ENCODE measurements at regions not wholly inside any gene's neighbourhood (a gene's known extent, or its start where the extent isn't known, plus 50 kb on each side); places are given as distances from the start of the nearest gene placed in this dataset.
"Not testable (repeated sequence)": the region's sequence is repeated elsewhere in the genome, so short reads cannot be mapped to it uniquely, and the experiment has no call there.

DNA sequence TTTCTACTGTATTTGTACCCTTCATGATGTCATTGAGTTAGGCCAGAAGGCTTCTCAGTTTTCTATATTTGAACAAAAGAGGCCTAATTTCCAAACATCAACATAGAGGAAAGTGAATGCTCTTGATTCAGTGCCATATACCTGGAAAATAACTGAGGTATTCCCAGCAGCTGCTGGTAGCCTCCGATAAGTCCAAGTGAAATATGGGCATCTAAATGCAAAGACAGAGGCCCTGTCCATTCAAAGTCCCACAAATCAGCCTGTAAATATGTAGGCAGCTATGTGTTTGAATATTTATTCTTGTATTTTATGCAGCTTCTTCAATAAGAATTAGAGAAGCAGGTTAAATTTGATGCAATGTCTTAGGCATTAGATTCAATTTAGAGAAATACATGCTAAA lies 89.5 kb upstream of the DPP10 start:
- intact Hi-C loops (cut with micrococcal nuclease; ENCODE audit: unreplicated experiment), result no loop called here
- CTCF ChIA-PET, result no interaction called here
- Mint-ChIP-seq H3K36me3 (ENCODE audit: insufficient read depth, unreplicated experiment) (no peaks in the 10 kb centered on the region), H3K4me3 (ENCODE audit: low read depth, unreplicated experiment) (no peak overlapping the region), H3K9me3 (ENCODE audit: low read depth, unreplicated experiment) (no peaks in the 10 kb centered on the region), H3K4me1 (ENCODE audit: low read depth, unreplicated experiment) (no peaks in the 10 kb centered on the region), H3K27me3 (ENCODE audit: unreplicated experiment) (no peaks in the 10 kb centered on the region), H3K27ac (ENCODE audit: unreplicated experiment) (no peak overlapping the region)
- TF ChIP-seq, protein P1, sequence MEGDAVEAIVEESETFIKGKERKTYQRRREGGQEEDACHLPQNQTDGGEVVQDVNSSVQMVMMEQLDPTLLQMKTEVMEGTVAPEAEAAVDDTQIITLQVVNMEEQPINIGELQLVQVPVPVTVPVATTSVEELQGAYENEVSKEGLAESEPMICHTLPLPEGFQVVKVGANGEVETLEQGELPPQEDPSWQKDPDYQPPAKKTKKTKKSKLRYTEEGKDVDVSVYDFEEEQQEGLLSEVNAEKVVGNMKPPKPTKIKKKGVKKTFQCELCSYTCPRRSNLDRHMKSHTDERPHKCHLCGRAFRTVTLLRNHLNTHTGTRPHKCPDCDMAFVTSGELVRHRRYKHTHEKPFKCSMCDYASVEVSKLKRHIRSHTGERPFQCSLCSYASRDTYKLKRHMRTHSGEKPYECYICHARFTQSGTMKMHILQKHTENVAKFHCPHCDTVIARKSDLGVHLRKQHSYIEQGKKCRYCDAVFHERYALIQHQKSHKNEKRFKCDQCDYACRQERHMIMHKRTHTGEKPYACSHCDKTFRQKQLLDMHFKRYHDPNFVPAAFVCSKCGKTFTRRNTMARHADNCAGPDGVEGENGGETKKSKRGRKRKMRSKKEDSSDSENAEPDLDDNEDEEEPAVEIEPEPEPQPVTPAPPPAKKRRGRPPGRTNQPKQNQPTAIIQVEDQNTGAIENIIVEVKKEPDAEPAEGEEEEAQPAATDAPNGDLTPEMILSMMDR (IDR thresholded peaks at IDR 0.05; ENCODE audit: unreplicated experiment), result no peak
- DNase-seq, result no peak
- no TSS peak for BruUV-seq (replicated peaks)

GRCh38 chr2:114354199-114354598 lies 88.2 kb upstream of the DPP10 start:
- Mint-ChIP-seq H3K4me1 (ENCODE audit: low read depth, unreplicated experiment) (no peaks in the 10 kb centered on the region), H3K4me3 (ENCODE audit: low read depth, unreplicated experiment) (no peak overlapping the region), H3K27me3 (ENCODE audit: unreplicated experiment) (no peaks in the 10 kb centered on the region), H3K9me3 (ENCODE audit: low read depth, unreplicated experiment) (no peaks in the 10 kb centered on the region), H3K27ac (ENCODE audit: unreplicated experiment) (no peak overlapping the region), H3K36me3 (ENCODE audit: insufficient read depth, unreplicated experiment) (no peaks in the 10 kb centered on the region)
- no peak for DNase-seq
- intact Hi-C loops (cut with micrococcal nuclease; ENCODE audit: unreplicated experiment), result no loop called here
- TF ChIP-seq, protein P1 (IDR thresholded peaks at IDR 0.05; ENCODE audit: unreplicated experiment), result no peak
- no TSS peak for BruUV-seq (replicated peaks)
- CTCF ChIA-PET, result interaction anchor here (1.1 kb wide), 1 partner anchor 8 kb away, joined by 3 read pairs; no protein-coding TSS in a partner anchor

- DNase-seq, result no peak
- BruUV-seq (replicated peaks), result no TSS peak
- no peak overlapping the region for H3K27ac Mint-ChIP-seq (ENCODE audit: unreplicated experiment)
- H3K36me3 Mint-ChIP-seq (ENCODE audit: insufficient read depth, unreplicated experiment), result no peaks in the 10 kb centered on the region
- CTCF ChIA-PET, result no interaction called here
- intact Hi-C loops (cut with micrococcal nuclease; ENCODE audit: unreplicated experiment), result no loop called here
- no peaks in the 10 kb centered on the region for H3K4me1 Mint-ChIP-seq (ENCODE audit: low read depth, unreplicated experiment)
- peaks cover 19% of the 10 kb centered on the region for H3K9me3 Mint-ChIP-seq (ENCODE audit: low read depth, unreplicated experiment)
- H3K27me3 Mint-ChIP-seq (ENCODE audit: unreplicated experiment), result no peaks in the 10 kb centered on the region
- TF ChIP-seq, protein P1 (IDR thresholded peaks at IDR 0.05; ENCODE audit: unreplicated experiment), result no peak
- no peak overlapping the region for H3K4me3 Mint-ChIP-seq (ENCODE audit: low read depth, unreplicated experiment)
Measured at GRCh38 chr2:114368705-114369104, 73.7 kb upstream of the DPP10 start.

GRCh38 chr2:114371721-114372120 lies 70.7 kb upstream of the DPP10 start:
- intact Hi-C loops (cut with micrococcal nuclease; ENCODE audit: unreplicated experiment); CTCF ChIA-PET: not testable (repeated sequence)
- peaks cover 20% of the 10 kb centered on the region for H3K9me3 Mint-ChIP-seq (ENCODE audit: low read depth, unreplicated experiment)

GRCh38 chr2:114373591-114373990 lies 68.8 kb upstream of the DPP10 start:
- DNase-seq, result no peak
- Mint-ChIP-seq H3K9me3 (ENCODE audit: low read depth, unreplicated experiment) (peaks cover 13% of the 10 kb centered on the region), H3K36me3 (ENCODE audit: insufficient read depth, unreplicated experiment) (no peaks in the 10 kb centered on the region), H3K27me3 (ENCODE audit: unreplicated experiment) (no peaks in the 10 kb centered on the region), H3K4me1 (ENCODE audit: low read depth, unreplicated experiment) (no peaks in the 10 kb centered on the region), H3K27ac (ENCODE audit: unreplicated experiment) (no peak overlapping the region), H3K4me3 (ENCODE audit: low read depth, unreplicated experiment) (no peak overlapping the region)
- CTCF ChIA-PET, result no interaction called here
- BruUV-seq (replicated peaks), result no TSS peak
- intact Hi-C loops (cut with micrococcal nuclease; ENCODE audit: unreplicated experiment), result no loop called here
- TF ChIP-seq, protein P1 (IDR thresholded peaks at IDR 0.05; ENCODE audit: unreplicated experiment), result no peak

More at GRCh38 chr2:114371721-114372120, 70.7 kb upstream of the DPP10 start:
- H3K4me1 Mint-ChIP-seq (ENCODE audit: low read depth, unreplicated experiment); H3K27me3 Mint-ChIP-seq (ENCODE audit: unreplicated experiment); H3K36me3 Mint-ChIP-seq (ENCODE audit: insufficient read depth, unreplicated experiment); H3K27ac Mint-ChIP-seq (ENCODE audit: unreplicated experiment); DNase-seq; H3K4me3 Mint-ChIP-seq (ENCODE audit: low read depth, unreplicated experiment); BruUV-seq (replicated peaks): not testable (repeated sequence)
